C4-2B (cell line): ENCODE measurements at regions not wholly inside any gene's neighbourhood (a gene's known extent, or its start where the extent isn't known, plus 50 kb on each side); places are given as distances from the start of the nearest gene placed in this dataset.
"Not testable (repeated sequence)": the region's sequence is repeated elsewhere in the genome, so short reads cannot be mapped to it uniquely, and the experiment has no call there.

Experiments
- H3K27ac ChIP-seq: fragments of 450-650 bp; 2 replicates; pipeline ENCODE4 v1.5.1; 2017
- CTCF ChIP-seq: fragments of 450-650 bp; conservative IDR thresholded peaks from 2 replicates; pipeline ENCODE4 v1.5.1; 2017; ENCODE audit warnings: mild to moderate bottlenecking
- ZFX ChIP-seq: fragments of 450-650 bp; IDR thresholded peaks from 2 replicates; pipeline ENCODE4 v1.6.1; 2017

- no peak overlapping the region for H3K27ac ChIP-seq
- TF ChIP-seq CTCF (no peak), ZFX (no peak)
Observed at GRCh38 chr6:11404838-11405237, 132.7 kb upstream of the TMEM170B start.

DNA sequence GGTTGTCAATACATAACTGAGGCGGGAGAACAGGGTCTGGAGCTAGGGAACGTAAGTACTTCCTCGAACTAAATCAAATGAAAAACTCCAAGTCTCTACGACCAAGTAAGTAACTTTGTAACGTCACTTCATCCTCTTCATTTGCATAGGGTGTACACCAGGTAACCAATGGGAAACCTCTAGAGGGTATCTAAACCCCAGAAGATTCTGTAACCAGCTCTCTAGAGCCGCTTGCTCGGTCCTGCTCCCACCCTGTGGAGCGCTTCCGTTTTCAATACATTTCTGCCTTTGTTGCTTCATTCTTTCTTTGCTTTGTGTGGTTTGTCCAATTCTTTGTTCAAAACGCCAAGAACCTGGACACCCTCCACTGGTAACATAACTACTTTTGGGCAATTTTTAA, 133.5 kb upstream of the TMEM170B start:
- H3K27ac ChIP-seq, result no peak overlapping the region; the same call in 1 of the 2 replicates
- no peak for TF ChIP-seq CTCF
- TF ChIP-seq ZFX, result no peak

DNA sequence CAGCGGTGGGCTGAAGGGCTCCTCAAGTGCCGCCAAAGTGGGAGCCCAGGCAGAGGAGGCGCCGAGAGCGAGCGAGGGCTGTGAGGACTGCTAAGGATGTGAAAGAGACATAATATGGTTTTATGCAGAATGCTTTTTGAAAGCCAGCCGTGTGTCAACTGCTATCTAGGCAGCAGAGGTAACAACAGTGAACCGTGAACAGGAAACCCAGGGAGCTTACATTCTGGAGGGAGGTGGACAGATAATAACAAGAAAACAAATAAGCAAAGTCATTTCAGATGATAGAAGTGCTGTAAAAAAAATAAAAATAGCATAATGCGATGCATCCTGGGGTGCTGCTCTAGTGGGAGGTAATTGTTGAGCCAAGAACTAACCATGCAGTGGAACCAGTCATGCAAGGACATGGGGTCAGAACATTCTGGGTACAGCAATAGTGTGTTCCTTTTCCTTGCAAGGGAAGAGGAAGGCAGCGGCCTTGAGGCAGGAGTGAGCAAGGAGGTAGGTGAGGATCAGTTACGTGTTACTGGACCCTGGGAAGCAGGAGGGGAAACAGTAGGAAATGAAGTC, 134.4 kb upstream of the TMEM170B start:
- peak overlapping the region; percentile 9; the same call in 1 of the 2 replicates for H3K27ac ChIP-seq
- TF ChIP-seq CTCF (no peak), ZFX (no peak)

GRCh38 chr6:11402581-11402980, 135.0 kb upstream of the TMEM170B start:
- H3K27ac ChIP-seq, result peak overlapping the region; percentile 9; the same call in 1 of the 2 replicates

- not testable (repeated sequence) for H3K27ac ChIP-seq
Observed at GRCh38 chr6:11401954-11402353, 135.6 kb upstream of the TMEM170B start.

- no peak for TF ChIP-seq ZFX
- no peak for TF ChIP-seq CTCF
- H3K27ac ChIP-seq, result no peak overlapping the region
Observed at GRCh38 chr6:11398451-11399326, 138.9 kb upstream of the TMEM170B start.

GRCh38 chr6:11397622-11398450, 139.7 kb upstream of the TMEM170B start:
- no peak overlapping the region for H3K27ac ChIP-seq
- no peak for TF ChIP-seq ZFX
- TF ChIP-seq CTCF, result no peak

- TF ChIP-seq ZFX (no peak), CTCF (no peak)
- H3K27ac ChIP-seq, result no peak overlapping the region
Observed at GRCh38 chr6:11396860-11397259, 140.7 kb upstream of the TMEM170B start.
